ENCODE measurements at regions not wholly inside any gene's neighbourhood (a gene's known extent, or its start where the extent isn't known, plus 50 kb on each side); places are given as distances from the start of the nearest gene placed in this dataset.

GRCh38 chr10:64062793-64063192 is 541.6 kb downstream of the REEP3 start:
- no peak for TF ChIP-seq CTCF (IDR thresholded peaks at IDR 0.05)
- TF ChIP-seq POLR2A (IDR thresholded peaks at IDR 0.05): no peak

All from body of pancreas (tissue), 4 donors.